ENCODE measurements at regions not wholly inside any gene's neighbourhood (a gene's known extent, or its start where the extent isn't known, plus 50 kb on each side); places are given as distances from the start of the nearest gene placed in this dataset.
"Not testable (repeated sequence)": the region's sequence is repeated elsewhere in the genome, so short reads cannot be mapped to it uniquely, and the experiment has no call there.

DNA sequence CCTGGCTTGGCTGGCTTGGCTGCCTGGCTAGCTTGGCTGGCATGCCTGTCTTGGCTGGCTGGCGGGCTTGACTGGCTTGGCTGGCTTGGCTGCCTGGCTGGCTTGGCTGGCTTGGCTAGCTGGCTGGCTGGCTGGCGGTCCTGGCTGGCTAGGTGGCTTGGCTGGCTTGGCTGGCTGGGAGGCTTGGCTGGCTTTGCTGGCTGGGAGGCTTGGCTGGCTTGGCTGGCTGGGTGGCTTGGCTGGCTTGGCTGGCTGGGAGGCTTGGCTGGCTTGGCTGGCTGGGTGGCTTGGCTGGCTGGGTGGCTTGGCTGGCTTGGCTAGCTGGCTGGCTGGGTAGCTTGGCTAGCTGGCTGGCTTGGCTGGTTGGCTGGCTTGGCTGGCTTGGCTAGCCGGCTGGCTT is 2824.5 kb downstream of the RPIA start:
- H4K91ac ChIP-seq (ENCODE audit: insufficient read depth, low read depth, low read length); ATAC-seq (ENCODE audit: low read depth); H3K9me1 ChIP-seq (ENCODE audit: insufficient read depth, low read length); H2BK20ac ChIP-seq (ENCODE audit: low read depth, low read length); DNase-seq; H2AK9ac ChIP-seq (replicated peaks; ENCODE audit: low read depth, low read length, poor library complexity); in situ Hi-C loops (cut with MboI; ENCODE audit: low sequenced_read_pairs); BruUV-seq (replicated peaks); H4K8ac ChIP-seq (ENCODE audit: low read depth in 2 of 2, low read length in 2 of 2); dilution Hi-C loops (cut with HindIII; ENCODE audit: low sequenced_read_pairs, unreplicated experiment); H2BK15ac ChIP-seq (ENCODE audit: low read depth, low read length); POLR2A ChIA-PET (ENCODE audit: unreplicated experiment); H3K4ac ChIP-seq (ENCODE audit: low read depth, low read length); H3K27me3 ChIP-seq (ENCODE audit: control insufficient read depth, insufficient read depth, low read length); H2AK5ac ChIP-seq (ENCODE audit: low read depth, low read length); H2AFZ ChIP-seq (replicated peaks; ENCODE audit: low read length, poor library complexity); H2BK5ac ChIP-seq (ENCODE audit: low read depth, low read length, poor library complexity, severe bottlenecking); H3K23ac ChIP-seq (ENCODE audit: low read depth, low read length); H3K9ac ChIP-seq (ENCODE audit: low read depth, low read length); H3K79me1 ChIP-seq (ENCODE audit: low read depth in 1 of 2, low read length in 2 of 2); H3K9me3 ChIP-seq (ENCODE audit: control insufficient read depth, insufficient read depth, low read length); H3K14ac ChIP-seq (replicated peaks; ENCODE audit: low read depth, low read length); intact Hi-C loops (cut with micrococcal nuclease); CTCF ChIA-PET; H3K4me1 ChIP-seq (ENCODE audit: control insufficient read depth, insufficient read depth, low read length); H4K20me1 ChIP-seq (ENCODE audit: insufficient read depth, low read length); H3K56ac ChIP-seq (ENCODE audit: extremely low read depth, insufficient read depth, low read length); H4K5ac ChIP-seq (ENCODE audit: low read depth, low read length); H3K36me3 ChIP-seq (ENCODE audit: control insufficient read depth, insufficient read depth, low read length); H3K4me2 ChIP-seq (ENCODE audit: low read depth, low read length); H3K18ac ChIP-seq (ENCODE audit: low read depth, low read length); H2BK120ac ChIP-seq (ENCODE audit: low read depth, low read length); H3K4me3 ChIP-seq (ENCODE audit: insufficient read depth, low read depth, low read length); H3K27ac ChIP-seq (ENCODE audit: insufficient read depth, low read length): not testable (repeated sequence)
- no CpG with 5 or more reads among the region's 3 CpGs for WGBS, 2 experiments (ENCODE audit: extremely low coverage in 2 of 2, insufficient read length in 1 of 2)

DNA sequence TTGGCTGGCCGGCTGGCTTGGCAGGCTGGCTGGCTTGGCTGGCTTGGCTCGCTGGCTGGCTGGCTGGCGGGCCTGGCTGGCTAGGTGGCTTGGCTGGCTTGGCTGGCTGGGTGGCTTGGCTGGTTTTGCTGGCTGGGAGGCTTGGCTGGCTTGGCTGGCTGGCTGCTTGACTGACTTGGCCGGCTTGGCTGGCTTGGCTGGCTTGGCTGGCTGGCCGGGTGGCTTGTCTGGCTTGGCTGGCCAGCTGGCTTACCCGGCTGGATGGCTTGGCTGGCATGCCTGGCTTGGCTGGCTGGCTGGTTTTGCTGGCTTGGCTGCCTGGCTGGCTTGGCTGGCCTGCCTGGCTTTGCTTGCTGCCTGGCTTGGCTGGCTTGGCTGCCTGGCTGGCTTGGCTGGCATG is 2825.2 kb downstream of the RPIA start:
- BruUV-seq (replicated peaks) = not testable (repeated sequence)

More for the DNA sequence above, 2825.2 kb downstream of the RPIA start:
- dilution Hi-C loops (cut with HindIII; ENCODE audit: low sequenced_read_pairs, unreplicated experiment); H2AK9ac ChIP-seq (replicated peaks; ENCODE audit: low read depth, low read length, poor library complexity); H2BK15ac ChIP-seq (ENCODE audit: low read depth, low read length); H3K23ac ChIP-seq (ENCODE audit: low read depth, low read length); H4K91ac ChIP-seq (ENCODE audit: insufficient read depth, low read depth, low read length); H3K18ac ChIP-seq (ENCODE audit: low read depth, low read length); H2BK20ac ChIP-seq (ENCODE audit: low read depth, low read length); intact Hi-C loops (cut with micrococcal nuclease); H2AFZ ChIP-seq (replicated peaks; ENCODE audit: low read length, poor library complexity); H2AK5ac ChIP-seq (ENCODE audit: low read depth, low read length); H3K79me1 ChIP-seq (ENCODE audit: low read depth in 1 of 2, low read length in 2 of 2); H3K36me3 ChIP-seq (ENCODE audit: control insufficient read depth, insufficient read depth, low read length); in situ Hi-C loops (cut with MboI; ENCODE audit: low sequenced_read_pairs); H3K14ac ChIP-seq (replicated peaks; ENCODE audit: low read depth, low read length); H3K27ac ChIP-seq (ENCODE audit: insufficient read depth, low read length); H2BK5ac ChIP-seq (ENCODE audit: low read depth, low read length, poor library complexity, severe bottlenecking); CTCF ChIA-PET; H3K56ac ChIP-seq (ENCODE audit: extremely low read depth, insufficient read depth, low read length); H3K4me2 ChIP-seq (ENCODE audit: low read depth, low read length); H4K5ac ChIP-seq (ENCODE audit: low read depth, low read length); H3K4me3 ChIP-seq (ENCODE audit: insufficient read depth, low read depth, low read length); DNase-seq; H3K4me1 ChIP-seq (ENCODE audit: control insufficient read depth, insufficient read depth, low read length); H4K20me1 ChIP-seq (ENCODE audit: insufficient read depth, low read length); ATAC-seq (ENCODE audit: low read depth); H3K27me3 ChIP-seq (ENCODE audit: control insufficient read depth, insufficient read depth, low read length); H3K9ac ChIP-seq (ENCODE audit: low read depth, low read length); H4K8ac ChIP-seq (ENCODE audit: low read depth in 2 of 2, low read length in 2 of 2); H3K9me1 ChIP-seq (ENCODE audit: insufficient read depth, low read length); H3K9me3 ChIP-seq (ENCODE audit: control insufficient read depth, insufficient read depth, low read length); POLR2A ChIA-PET (ENCODE audit: unreplicated experiment); H2BK120ac ChIP-seq (ENCODE audit: low read depth, low read length); H3K4ac ChIP-seq (ENCODE audit: low read depth, low read length): not testable (repeated sequence)
- WGBS, 2 experiments (ENCODE audit: extremely low coverage in 2 of 2, insufficient read length in 1 of 2) = 60% methylated on average over 1 of the region's 6 CpGs; no CpG with 5 or more reads in 1 of the 2 experiments

Data from IMR-90 (cell line).